ENCODE measurements at regions not wholly inside any gene's neighbourhood (a gene's known extent, or its start where the extent isn't known, plus 50 kb on each side); places are given as distances from the start of the nearest gene placed in this dataset.

- TF ChIP-seq CTCF (IDR thresholded peaks at IDR 0.05; ENCODE audit: insufficient read depth, low read depth, low read length) (no peak), EZH2 (IDR thresholded peaks at IDR 0.05; ENCODE audit: insufficient read depth, low read length) (no peak)
These were observed 81.1 kb downstream of the NCR2 start for GRCh38 chr6:41416501-41416837.

Measured in astrocyte (in vitro differentiated cells and primary cell).